ENCODE measurements at regions not wholly inside any gene's neighbourhood (a gene's known extent, or its start where the extent isn't known, plus 50 kb on each side); places are given as distances from the start of the nearest gene placed in this dataset.
A peak's percentile ranks its signal among the peaks of the same experiment; 100 is the strongest.

DNA sequence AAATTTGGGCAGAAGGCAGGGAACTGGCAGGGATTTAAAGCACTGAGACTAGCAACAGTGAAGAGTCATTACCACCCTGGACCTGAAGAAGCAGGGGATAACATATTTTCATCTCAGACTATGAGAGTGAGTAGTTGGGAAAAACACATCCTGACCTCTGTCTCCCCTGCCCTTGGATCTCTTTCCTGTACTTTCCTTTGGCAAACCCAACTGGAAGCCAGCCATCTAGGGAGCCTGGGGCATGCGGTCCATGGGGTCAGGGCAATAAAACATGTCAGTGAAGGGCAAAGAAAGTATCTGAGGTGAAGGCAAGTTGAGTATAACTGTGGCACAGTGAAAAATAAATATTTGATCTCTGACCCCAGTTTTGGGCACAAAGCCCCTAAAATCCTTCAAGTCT, 698.2 kb downstream of the DOK5 start:
- Histone ChIP-seq H3K36me3 (no peaks in the 10 kb centered on the region), H3K4me3 (no peak overlapping the region), H3K27me3 (no peaks in the 10 kb centered on the region), H3K9me3 (peaks cover 0 to 2% (median 0%) of the 10 kb centered on the region in 12 donors), H3K4me1 (peaks cover 0 to 18% (median 0%) of the 10 kb centered on the region in 12 donors), H3K27ac (no peak overlapping the region)
- intact Hi-C loops (cut with DNase I): no loop called here
- ATAC-seq (no peak), DNase-seq (peak in 1 of 5 donors; percentile 27)
- WGBS, 4 donors: 22 to 40% (median 27%) methylated on average over 1 of the region's 1 CpG
- TF ChIP-seq CTCF (IDR thresholded peaks at IDR 0.05) (no peak), POLR2A (IDR thresholded peaks at IDR 0.05) (no peak)

DNA sequence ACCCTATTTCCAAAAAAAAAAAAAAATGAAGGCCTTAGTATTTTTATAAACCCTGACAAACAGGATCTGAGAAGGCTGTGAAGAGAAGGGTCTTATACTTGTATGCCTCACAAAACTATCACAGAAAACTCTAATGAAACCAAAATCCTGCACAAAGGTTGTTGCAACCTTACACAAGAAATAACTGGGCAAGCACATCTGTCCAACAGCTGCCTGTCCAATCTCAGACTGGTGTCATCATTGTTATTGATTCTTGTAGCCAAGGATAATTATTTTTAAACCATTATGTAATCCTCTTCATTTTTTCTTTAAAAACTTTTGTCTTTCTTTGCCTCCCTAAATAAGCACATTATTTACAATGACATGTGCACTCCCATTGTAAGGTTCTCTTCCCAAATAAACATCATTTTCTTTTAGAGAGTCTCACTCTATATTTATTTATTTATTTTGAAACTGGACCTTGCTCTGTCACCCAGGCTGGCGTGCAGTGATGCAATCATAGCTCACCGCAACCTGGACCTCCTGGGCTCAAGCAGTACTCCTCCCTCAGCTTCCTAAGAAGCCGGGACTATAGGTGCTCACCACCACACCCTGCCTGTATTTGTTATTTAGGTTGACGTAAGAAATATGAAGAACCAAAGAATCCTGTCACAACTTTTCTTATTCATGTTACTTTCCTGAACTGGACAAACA, 697.1 kb downstream of the DOK5 start:
- Histone ChIP-seq H3K27me3 (no peaks in the 10 kb centered on the region), H3K27ac (no peak overlapping the region), H3K36me3 (no peaks in the 10 kb centered on the region), H3K4me1 (peaks cover 0 to 12% (median 0%) of the 10 kb centered on the region in 12 donors), H3K4me3 (no peak overlapping the region), H3K9me3 (no peaks in the 10 kb centered on the region)
- DNase-seq (no peak), ATAC-seq (no peak)
- intact Hi-C loops (cut with DNase I): no loop called here
- TF ChIP-seq POLR2A (IDR thresholded peaks at IDR 0.05) (no peak), CTCF (IDR thresholded peaks at IDR 0.05) (no peak)
- WGBS, 4 donors: 84 to 94% (median 89%) methylated on average over 4 of the region's 4 CpGs

DNA sequence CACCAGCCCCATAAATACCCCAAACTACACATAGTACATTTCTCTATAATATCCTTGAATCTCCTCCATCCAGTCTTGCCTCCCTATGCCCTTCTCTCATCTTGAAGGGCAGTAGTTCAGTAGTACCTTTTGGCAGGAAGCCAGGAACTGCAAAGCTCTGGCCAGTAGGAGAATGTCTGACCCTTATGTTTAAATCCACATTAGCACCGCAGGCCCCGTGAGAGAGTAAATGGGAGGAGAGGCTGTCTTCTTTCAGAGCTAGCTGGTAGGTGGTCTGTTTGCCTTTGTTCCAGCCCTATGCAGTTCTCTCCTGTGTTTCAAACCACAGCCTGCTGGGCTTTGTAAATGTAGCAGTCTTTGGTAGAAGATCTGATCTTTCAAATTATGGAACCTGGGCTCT, 690.7 kb downstream of the DOK5 start:
- no peak for ATAC-seq
- 16 to 45% (median 26%) methylated on average over 2 of the region's 2 CpGs for WGBS, 4 donors

DNA sequence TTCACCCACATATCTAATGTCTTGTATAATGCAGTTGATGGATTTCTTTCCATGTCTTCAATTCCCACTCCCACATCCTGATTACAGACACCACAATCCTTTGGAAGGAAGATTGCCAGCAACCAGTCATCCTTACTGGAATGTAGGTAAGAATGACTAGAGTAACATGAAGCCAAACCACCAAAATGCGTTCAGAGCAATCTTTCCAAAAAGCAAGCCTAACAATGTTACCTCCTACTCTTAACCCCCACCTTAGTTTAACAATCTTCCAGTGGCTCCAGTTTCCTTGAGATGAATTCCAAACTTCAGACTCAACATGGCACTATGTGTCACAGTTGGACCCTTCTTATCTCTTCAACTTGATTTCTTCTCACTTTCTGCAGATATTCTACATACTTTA, 685.6 kb downstream of the DOK5 start:
- H3K36me3 ChIP-seq: no peaks in the 10 kb centered on the region
- TF ChIP-seq POLR2A (IDR thresholded peaks at IDR 0.05): no peak
- TF ChIP-seq CTCF (IDR thresholded peaks at IDR 0.05): no peak
- ATAC-seq (no peak), DNase-seq (no peak)
- intact Hi-C loops (cut with DNase I): no loop called here
- H3K27me3 ChIP-seq: no peaks in the 10 kb centered on the region
- H3K27ac ChIP-seq: no peak overlapping the region
- no peak overlapping the region for H3K4me3 ChIP-seq
- H3K9me3 ChIP-seq: peaks cover 0 to 7% (median 0%) of the 10 kb centered on the region in 12 donors
- H3K4me1 ChIP-seq: no peaks in the 10 kb centered on the region
- WGBS, 4 donors: 83 to 100% (median 89%) methylated on average over 1 of the region's 1 CpG

More for the DNA sequence above, 690.7 kb downstream of the DOK5 start:
- no peaks in the 10 kb centered on the region for H3K27me3 ChIP-seq
- no peak for TF ChIP-seq POLR2A (IDR thresholded peaks at IDR 0.05)
- no peak for TF ChIP-seq CTCF (IDR thresholded peaks at IDR 0.05)
- no peak overlapping the region for H3K27ac ChIP-seq
- intact Hi-C loops (cut with DNase I): no loop called here
- no peak for DNase-seq
- no peaks in the 10 kb centered on the region for H3K4me1 ChIP-seq
- no peaks in the 10 kb centered on the region for H3K9me3 ChIP-seq
- no peak overlapping the region for H3K4me3 ChIP-seq
- no peaks in the 10 kb centered on the region for H3K36me3 ChIP-seq
